ENCODE measurements at regions not wholly inside any gene's neighbourhood (a gene's known extent, or its start where the extent isn't known, plus 50 kb on each side); places are given as distances from the start of the nearest gene placed in this dataset.

DNA sequence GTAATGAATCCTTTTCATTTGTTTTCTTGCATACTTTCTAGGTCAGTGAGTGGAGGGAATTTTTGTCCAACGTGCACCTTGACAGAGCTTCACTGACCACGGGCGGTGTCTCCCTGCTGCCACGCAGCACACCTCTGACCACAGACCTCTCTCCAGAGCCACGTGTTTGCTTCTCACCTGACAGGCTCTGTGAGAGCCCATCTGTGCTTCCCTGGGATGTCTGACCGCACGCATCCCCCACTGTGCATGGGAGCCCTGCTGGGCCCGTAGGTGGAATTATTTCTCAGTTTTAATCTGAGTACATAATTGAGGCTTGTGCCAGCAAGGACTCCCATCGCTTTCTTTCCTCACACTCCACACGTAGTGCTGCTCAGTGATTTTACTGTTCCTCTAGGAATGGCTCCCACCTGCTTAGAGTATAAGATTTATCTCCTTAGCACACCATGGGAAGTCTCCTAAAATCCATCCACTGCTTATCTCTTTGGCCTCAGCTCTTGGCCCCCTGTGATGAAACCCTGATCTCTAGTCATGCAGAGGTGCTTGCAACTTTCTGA lies 482.6 kb downstream of the TSN start:
- Histone ChIP-seq H3K36me3 (ENCODE audit: control insufficient read depth in 2 of 3, insufficient read depth in 3 of 3, low read length in 3 of 3) (no peaks in the 10 kb centered on the region), H3K27me3 (ENCODE audit: control insufficient read depth, insufficient read depth, low read length) (no peaks in the 10 kb centered on the region), H3K4me1 (ENCODE audit: control insufficient read depth in 2 of 3, insufficient read depth in 2 of 3, low read depth in 1 of 3, low read length in 3 of 3) (no peaks in the 10 kb centered on the region), H3K9me3 (ENCODE audit: control insufficient read depth in 2 of 3, insufficient read depth in 1 of 3, low read length in 3 of 3) (no peaks in the 10 kb centered on the region), H3K9ac (ENCODE audit: low read length in 3 of 3) (no peak overlapping the region), H3K27ac (ENCODE audit: low read depth in 2 of 2, low read length in 2 of 2) (no peak overlapping the region), H3K4me3 (ENCODE audit: low read length in 3 of 3) (no peak overlapping the region)
- intact Hi-C loops (cut with DNase I): no loop called here
- FAIRE-seq (no peak), DNase-seq (no peak)
- TF ChIP-seq, protein P1, sequence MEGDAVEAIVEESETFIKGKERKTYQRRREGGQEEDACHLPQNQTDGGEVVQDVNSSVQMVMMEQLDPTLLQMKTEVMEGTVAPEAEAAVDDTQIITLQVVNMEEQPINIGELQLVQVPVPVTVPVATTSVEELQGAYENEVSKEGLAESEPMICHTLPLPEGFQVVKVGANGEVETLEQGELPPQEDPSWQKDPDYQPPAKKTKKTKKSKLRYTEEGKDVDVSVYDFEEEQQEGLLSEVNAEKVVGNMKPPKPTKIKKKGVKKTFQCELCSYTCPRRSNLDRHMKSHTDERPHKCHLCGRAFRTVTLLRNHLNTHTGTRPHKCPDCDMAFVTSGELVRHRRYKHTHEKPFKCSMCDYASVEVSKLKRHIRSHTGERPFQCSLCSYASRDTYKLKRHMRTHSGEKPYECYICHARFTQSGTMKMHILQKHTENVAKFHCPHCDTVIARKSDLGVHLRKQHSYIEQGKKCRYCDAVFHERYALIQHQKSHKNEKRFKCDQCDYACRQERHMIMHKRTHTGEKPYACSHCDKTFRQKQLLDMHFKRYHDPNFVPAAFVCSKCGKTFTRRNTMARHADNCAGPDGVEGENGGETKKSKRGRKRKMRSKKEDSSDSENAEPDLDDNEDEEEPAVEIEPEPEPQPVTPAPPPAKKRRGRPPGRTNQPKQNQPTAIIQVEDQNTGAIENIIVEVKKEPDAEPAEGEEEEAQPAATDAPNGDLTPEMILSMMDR (IDR thresholded peaks at IDR 0.05; ENCODE audit: borderline replicate concordance, extremely low read depth, insufficient read depth): no peak

DNA sequence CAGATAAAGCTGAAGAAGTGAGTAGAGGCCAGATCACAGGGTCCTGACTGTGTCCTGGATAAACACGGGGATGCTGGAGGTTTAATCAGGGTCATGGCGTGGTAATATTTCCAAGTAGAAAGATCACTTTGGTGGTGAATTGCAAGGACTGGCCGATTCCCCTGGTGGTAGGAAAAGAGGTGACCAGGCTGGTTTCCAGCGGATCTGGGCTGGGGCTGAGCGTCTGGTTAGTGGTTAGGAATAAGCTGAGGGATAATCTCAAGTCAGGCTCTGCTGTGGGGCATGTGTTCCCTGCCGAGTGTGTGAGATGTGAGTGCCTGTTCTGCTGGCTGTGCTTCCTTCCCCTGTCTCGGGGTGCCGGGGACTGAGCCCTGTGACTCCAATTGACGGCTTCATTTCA lies 484.0 kb downstream of the TSN start:
- Histone ChIP-seq H3K9ac (ENCODE audit: low read length in 3 of 3) (no peak overlapping the region), H3K36me3 (ENCODE audit: control insufficient read depth in 2 of 3, insufficient read depth in 3 of 3, low read length in 3 of 3) (no peaks in the 10 kb centered on the region), H3K27me3 (ENCODE audit: control insufficient read depth, insufficient read depth, low read length) (no peaks in the 10 kb centered on the region), H3K9me3 (ENCODE audit: control insufficient read depth in 2 of 3, insufficient read depth in 1 of 3, low read length in 3 of 3) (no peaks in the 10 kb centered on the region), H3K4me1 (ENCODE audit: control insufficient read depth in 2 of 3, insufficient read depth in 2 of 3, low read depth in 1 of 3, low read length in 3 of 3) (no peaks in the 10 kb centered on the region), H3K27ac (ENCODE audit: low read depth in 2 of 2, low read length in 2 of 2) (no peak overlapping the region), H3K4me3 (ENCODE audit: low read length in 3 of 3) (no peak overlapping the region)
- intact Hi-C loops (cut with DNase I): no loop called here
- FAIRE-seq (no peak), DNase-seq (peak in 1 of 5 donors; percentile 8)
- TF ChIP-seq, protein P1 (IDR thresholded peaks at IDR 0.05; ENCODE audit: borderline replicate concordance, extremely low read depth, insufficient read depth): no peak

DNA sequence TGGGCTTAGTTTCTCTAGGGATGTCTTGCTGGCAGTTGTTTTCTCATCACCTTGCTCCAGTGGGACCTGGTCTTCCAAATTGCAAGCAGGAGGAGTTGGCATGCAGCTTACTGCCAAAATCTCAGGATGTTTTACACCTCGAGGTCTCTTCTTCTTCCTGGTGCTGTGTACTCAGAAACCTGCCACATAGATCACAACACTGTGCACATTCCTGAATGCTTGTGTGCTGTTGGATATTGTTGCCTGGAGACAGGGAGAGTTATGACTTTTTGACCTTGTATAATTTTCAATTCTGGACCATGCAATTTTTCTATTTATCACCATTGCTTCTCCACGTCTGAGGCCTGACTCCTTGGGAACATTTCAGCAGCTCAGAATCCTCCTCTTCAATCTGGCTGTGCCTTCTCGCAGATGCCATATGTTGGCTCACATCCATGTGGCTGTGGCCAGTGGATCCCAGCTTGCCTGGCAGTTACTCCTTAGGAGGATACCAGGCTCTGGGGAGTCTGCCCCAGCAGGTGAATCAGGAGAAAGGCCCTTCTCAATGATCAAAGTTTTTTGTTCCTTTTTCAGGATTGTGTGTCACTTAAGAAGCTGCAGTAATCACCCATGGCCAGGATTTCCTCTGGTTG lies 489.3 kb downstream of the TSN start:
- H3K9me3 ChIP-seq (ENCODE audit: control insufficient read depth in 2 of 3, insufficient read depth in 1 of 3, low read length in 3 of 3): no peaks in the 10 kb centered on the region
- no peaks in the 10 kb centered on the region for H3K4me1 ChIP-seq (ENCODE audit: control insufficient read depth in 2 of 3, insufficient read depth in 2 of 3, low read depth in 1 of 3, low read length in 3 of 3)
- H3K27ac ChIP-seq (ENCODE audit: low read depth in 2 of 2, low read length in 2 of 2): no peak overlapping the region
- TF ChIP-seq, protein P1 (IDR thresholded peaks at IDR 0.05; ENCODE audit: borderline replicate concordance, extremely low read depth, insufficient read depth): no peak
- no peak for DNase-seq
- H3K27me3 ChIP-seq (ENCODE audit: control insufficient read depth, insufficient read depth, low read length): no peaks in the 10 kb centered on the region
- H3K36me3 ChIP-seq (ENCODE audit: control insufficient read depth in 2 of 3, insufficient read depth in 3 of 3, low read length in 3 of 3): no peaks in the 10 kb centered on the region
- H3K9ac ChIP-seq (ENCODE audit: low read length in 3 of 3): no peak overlapping the region
- intact Hi-C loops (cut with DNase I): no loop called here
- H3K4me3 ChIP-seq (ENCODE audit: low read length in 3 of 3): no peak overlapping the region
- no peak for FAIRE-seq
